Hepatocyte (in vitro differentiated cells): ENCODE measurements at regions not wholly inside any gene's neighbourhood (a gene's known extent, or its start where the extent isn't known, plus 50 kb on each side); places are given as distances from the start of the nearest gene placed in this dataset.

Experiments
- DNase-seq: peaks from one replicate; pipeline ENCODE4 v3.0.0-alpha.2; 2016; ENCODE audit warnings: low spot score
- H2AFZ ChIP-seq: fragments of 200-600 bp; sonication (generic); 2 replicates; pipeline ENCODE4 v1.6.0; 2016; ENCODE audit warnings: antibody characterized with exemption, mild to moderate bottlenecking
- H3K27ac ChIP-seq: fragments of 200-600 bp; sonication (generic); 2 replicates; pipeline ENCODE4 v1.5.1; 2016; ENCODE audit warnings: mild to moderate bottlenecking
- H3K27me3 ChIP-seq: fragments of 200-600 bp; sonication (generic); 2 replicates; pipeline ENCODE4 v1.6.1; 2016
- H3K36me3 ChIP-seq: fragments of 200-600 bp; sonication (generic); replicated peaks from 2 replicates; pipeline ENCODE4 v1.5.1; 2016; ENCODE audit warnings: low read depth; ENCODE audit not compliant: insufficient read depth
- H3K4me1 ChIP-seq: fragments of 200-600 bp; sonication (generic); 2 replicates; pipeline ENCODE4 v1.5.1; 2016; ENCODE audit warnings: mild to moderate bottlenecking, moderate library complexity; ENCODE audit not compliant: insufficient read depth
- H3K4me2 ChIP-seq: fragments of 200-600 bp; sonication (generic); 2 replicates; pipeline ENCODE4 v1.6.0; 2016
- H3K4me3 ChIP-seq: fragments of 200-600 bp; sonication (generic); 2 replicates; pipeline ENCODE4 v1.5.1; 2016; ENCODE audit warnings: mild to moderate bottlenecking
- H3K79me2 ChIP-seq: fragments of 200-600 bp; sonication (generic); 2 replicates; pipeline ENCODE4 v1.6.0; 2017; ENCODE audit warnings: mild to moderate bottlenecking
- H3K9me2 ChIP-seq: fragments of 200-600 bp; sonication (generic); replicated peaks from 2 replicates; pipeline ENCODE4 v1.6.0; 2017; ENCODE audit warnings: mild to moderate bottlenecking; ENCODE audit not compliant: insufficient read depth
- H3K9me3 ChIP-seq: fragments of 200-600 bp; sonication (generic); 2 replicates; pipeline ENCODE4 v1.5.1; 2016; ENCODE audit warnings: low read depth, mild to moderate bottlenecking
- H4K20me1 ChIP-seq: fragments of 200-600 bp; sonication (generic); 2 replicates; pipeline ENCODE4 v1.6.0; 2016; ENCODE audit warnings: mild to moderate bottlenecking; ENCODE audit not compliant: insufficient read depth, poor library complexity, severe bottlenecking
- CTCF ChIP-seq: fragments of 200-600 bp; sonication (generic); IDR thresholded peaks from 2 replicates; pipeline ENCODE4 v1.5.1; 2016; ENCODE audit warnings: antibody characterized with exemption, mild to moderate bottlenecking; ENCODE audit not compliant: poor library complexity
- EZH2 ChIP-seq: fragments of 200-600 bp; sonication (generic); IDR thresholded peaks from 2 replicates; pipeline ENCODE4 v1.6.1; 2016; ENCODE audit warnings: antibody characterized with exemption, mild to moderate bottlenecking, borderline replicate concordance
- EZH2phosphoT487 ChIP-seq: fragments of 200-600 bp; sonication (generic); IDR thresholded peaks from one replicate; pipeline ENCODE4 v1.6.1; 2018; ENCODE audit warnings: antibody characterized with exemption, mild to moderate bottlenecking, low read depth, moderate library complexity; ENCODE audit not compliant: unreplicated experiment, severe bottlenecking
- WGBS: methylation state at CpG from one replicate; pipeline ENCODE4 v1.1.6; 2016; ENCODE audit warnings: low lambda C conversion rate; ENCODE audit errors: missing lambda C conversion rate; 5-methylcytosine and 5-hydroxymethylcytosine counted together

GRCh38 chr10:89837165-89838043 is 136.0 kb downstream of the KIF20B start:
- no peak overlapping the region for H3K4me2 ChIP-seq
- DNase-seq, result no peak

GRCh38 chr10:89838044-89838615 is 136.7 kb downstream of the KIF20B start:
- DNase-seq, result no peak
- H3K27ac ChIP-seq, result no peak overlapping the region
- H3K9me3 ChIP-seq, result no peaks in the 10 kb centered on the region
- no peaks in the 10 kb centered on the region for H3K36me3 ChIP-seq
- TF ChIP-seq EZH2 (no peak), EZH2phosphoT487 (no peak), CTCF (no peak)
- 95% methylated on average over 23 of the region's 23 CpGs for WGBS
- H4K20me1 ChIP-seq, result no peaks in the 10 kb centered on the region
- H3K27me3 ChIP-seq, result no peaks in the 10 kb centered on the region
- no peaks in the 10 kb centered on the region for H3K79me2 ChIP-seq
- H3K4me1 ChIP-seq, result no peaks in the 10 kb centered on the region
- no peak overlapping the region for H3K4me3 ChIP-seq
- no peak overlapping the region for H3K4me2 ChIP-seq
- no peak overlapping the region for H2AFZ ChIP-seq
- no peaks in the 10 kb centered on the region for H3K9me2 ChIP-seq

More at GRCh38 chr10:89837165-89838043, 136.0 kb downstream of the KIF20B start:
- no peaks in the 10 kb centered on the region for H3K36me3 ChIP-seq
- no peak overlapping the region for H2AFZ ChIP-seq
- no peak overlapping the region for H3K4me3 ChIP-seq
- TF ChIP-seq EZH2 (no peak), CTCF (no peak), EZH2phosphoT487 (no peak)
- H4K20me1 ChIP-seq, result no peaks in the 10 kb centered on the region
- H3K9me3 ChIP-seq, result no peaks in the 10 kb centered on the region
- no peaks in the 10 kb centered on the region for H3K27me3 ChIP-seq
- no peaks in the 10 kb centered on the region for H3K9me2 ChIP-seq
- H3K79me2 ChIP-seq, result no peaks in the 10 kb centered on the region
- 98% methylated on average over 60 of the region's 65 CpGs for WGBS
- H3K4me1 ChIP-seq, result no peaks in the 10 kb centered on the region
- no peak overlapping the region for H3K27ac ChIP-seq

GRCh38 chr10:89845541-89846280 is 144.3 kb downstream of the KIF20B start:
- H3K4me2 ChIP-seq, result no peak overlapping the region
- no peak overlapping the region for H3K4me3 ChIP-seq
- DNase-seq, result no peak
- no peaks in the 10 kb centered on the region for H3K79me2 ChIP-seq
- H3K36me3 ChIP-seq, result no peaks in the 10 kb centered on the region
- no peaks in the 10 kb centered on the region for H4K20me1 ChIP-seq
- H3K4me1 ChIP-seq, result no peaks in the 10 kb centered on the region
- H3K27ac ChIP-seq, result no peak overlapping the region
- H2AFZ ChIP-seq, result no peak overlapping the region
- WGBS, result 77% methylated on average over 2 of the region's 2 CpGs
- TF ChIP-seq EZH2phosphoT487 (no peak), CTCF (no peak), EZH2 (no peak)
- H3K27me3 ChIP-seq, result no peaks in the 10 kb centered on the region
- no peaks in the 10 kb centered on the region for H3K9me2 ChIP-seq
- H3K9me3 ChIP-seq, result no peaks in the 10 kb centered on the region
